A673 (cell line): ENCODE measurements at regions not wholly inside any gene's neighbourhood (a gene's known extent, or its start where the extent isn't known, plus 50 kb on each side); places are given as distances from the start of the nearest gene placed in this dataset.

ENCODE experiments used
- BruUV-seq: library from RNA; stranded (reverse); fragments of 400-500 nt; replicated peaks from 2 replicates; lab custom pipeline; 2021; lab: Mats Ljungman, UMichigan
- CTCF ChIA-PET: fragments of 300-600 bp; sonication (Branson Sonifier 250); formaldehyde crosslinking; loops from one replicate; lab custom pipeline; 2022; ENCODE audit warnings: antibody characterized with exemption; lab: Charles Lee
- POLR2A ChIA-PET: fragments of 300-600 bp; sonication (Branson Sonifier 250); formaldehyde crosslinking; loops from one replicate; lab custom pipeline; 2022; ENCODE audit warnings: antibody characterized with exemption; ENCODE audit not compliant: low non-redundant PET; lab: Charles Lee
- DNase-seq: peaks from one replicate; pipeline ENCODE4 v3.0.0-alpha.2; 2015; ENCODE audit warnings: low spot score
- H3K27ac ChIP-seq: fragments of 200-600 bp; sonication (generic); 2 replicates; pipeline ENCODE4 v1.5.1; 2016; ENCODE audit warnings: mixed run types, low read depth, mild to moderate bottlenecking, mixed read lengths, antibody characterized with exemption, low read length; ENCODE audit not compliant: poor library complexity, severe bottlenecking
- H3K27me3 ChIP-seq: fragments of 200-600 bp; sonication (generic); replicated peaks from 2 replicates; pipeline ENCODE4 v1.6.1; 2017; ENCODE audit warnings: mixed run types, low read depth, mild to moderate bottlenecking, mixed read lengths, antibody characterized with exemption, low read length; ENCODE audit not compliant: insufficient read depth, poor library complexity
- H3K36me3 ChIP-seq: fragments of 200-600 bp; sonication (generic); 2 replicates; pipeline ENCODE4 v1.6.1; 2016; ENCODE audit warnings: mixed run types, mild to moderate bottlenecking, mixed read lengths, antibody characterized with exemption, low read length; ENCODE audit not compliant: insufficient read depth, poor library complexity, severe bottlenecking
- H3K4me1 ChIP-seq: fragments of 200-600 bp; sonication (generic); 2 replicates; pipeline ENCODE4 v1.6.1; 2017; ENCODE audit warnings: mixed run types, mild to moderate bottlenecking, mixed read lengths, antibody characterized with exemption, low read length; ENCODE audit not compliant: insufficient read depth, poor library complexity, severe bottlenecking
- H3K4me3 ChIP-seq: fragments of 200-600 bp; sonication (generic); 2 replicates; pipeline ENCODE4 v1.5.1; 2016; ENCODE audit warnings: low read depth, mixed run types, mild to moderate bottlenecking, mixed read lengths, low read length; ENCODE audit not compliant: poor library complexity, severe bottlenecking
- H3K9me3 ChIP-seq: fragments of 200-600 bp; sonication (generic); 2 replicates; pipeline ENCODE4 v1.6.1; 2016; ENCODE audit warnings: mixed run types, low read depth, mild to moderate bottlenecking, mixed read lengths, antibody characterized with exemption, low read length; ENCODE audit not compliant: poor library complexity, severe bottlenecking
- EZH2 ChIP-seq: fragments of 200-600 bp; sonication (generic); IDR thresholded peaks from 2 replicates; pipeline ENCODE4 v1.6.1; 2017; ENCODE audit warnings: borderline replicate concordance, low read depth, mild to moderate bottlenecking, mixed read lengths, antibody characterized with exemption, low read length; ENCODE audit not compliant: poor library complexity, severe bottlenecking
- intact Hi-C: fragments of 100-400 bp; cut with micrococcal nuclease; formaldehyde crosslinking; loops from one replicate; pipeline ENCODE4 v1.10.0; 2022; ENCODE audit not compliant: unreplicated experiment
- TF ChIP-seq, protein P1 (sequence below): fragments of 300-800, 200-600 bp; sonication (generic); conservative IDR thresholded peaks from 2 replicates; pipeline ENCODE4 v1.5.1; 2017; ENCODE audit warnings: low read depth, mild to moderate bottlenecking, antibody characterized with exemption, low read length, moderate library complexity, mixed read lengths

DNA sequence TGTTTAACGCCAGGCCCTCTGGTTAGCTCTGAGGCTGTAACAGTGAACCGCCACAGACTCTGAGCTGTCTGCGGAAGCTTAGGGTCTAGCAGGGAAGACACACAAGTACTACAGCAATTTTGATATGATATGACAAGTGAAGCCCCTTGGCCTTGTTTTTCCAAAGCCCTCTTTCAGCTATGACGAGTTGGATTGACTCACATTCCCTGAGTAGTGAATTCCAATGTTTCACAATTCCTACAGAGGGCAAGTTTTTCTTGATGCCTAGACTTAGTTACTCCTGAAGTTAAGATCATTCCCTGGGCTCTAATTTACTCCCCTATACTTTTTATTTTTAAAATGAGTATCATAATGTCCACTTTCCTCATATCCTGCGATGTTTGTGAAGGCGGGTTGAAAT lies 53.3 kb upstream of the CISTR start:
- POLR2A ChIA-PET = no interaction called here

DNA sequence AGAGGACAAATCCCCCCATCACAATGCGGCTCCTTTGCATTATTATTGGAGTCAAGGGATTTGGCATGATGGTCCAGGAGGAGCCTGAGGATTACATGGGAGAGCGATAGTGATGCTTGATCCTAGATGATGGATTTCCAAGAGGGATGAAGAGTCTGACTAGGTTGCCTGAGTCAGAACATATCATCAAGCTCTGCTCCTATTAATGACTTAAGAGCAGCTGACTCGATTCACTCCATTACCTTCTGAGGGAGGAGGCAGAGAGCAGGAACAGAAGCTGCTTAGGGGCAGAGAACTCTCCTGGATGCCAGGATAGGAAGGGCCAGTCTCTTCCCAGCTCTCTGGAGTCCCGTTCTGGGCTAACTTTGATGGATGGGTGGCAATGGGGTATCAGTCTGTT lies 54.0 kb upstream of the CISTR start:
- Histone ChIP-seq H3K4me3 (no peak overlapping the region), H3K27me3 (peaks cover 7% of the 10 kb centered on the region), H3K4me1 (no peaks in the 10 kb centered on the region), H3K9me3 (no peaks in the 10 kb centered on the region), H3K36me3 (no peaks in the 10 kb centered on the region), H3K27ac (no peak overlapping the region)
- no peak for DNase-seq
- CTCF ChIA-PET = no interaction called here
- no TSS peak for BruUV-seq
- intact Hi-C loops = no loop called here
- POLR2A ChIA-PET = no interaction called here
- no peak for TF ChIP-seq EZH2
- TF ChIP-seq, protein P1, sequence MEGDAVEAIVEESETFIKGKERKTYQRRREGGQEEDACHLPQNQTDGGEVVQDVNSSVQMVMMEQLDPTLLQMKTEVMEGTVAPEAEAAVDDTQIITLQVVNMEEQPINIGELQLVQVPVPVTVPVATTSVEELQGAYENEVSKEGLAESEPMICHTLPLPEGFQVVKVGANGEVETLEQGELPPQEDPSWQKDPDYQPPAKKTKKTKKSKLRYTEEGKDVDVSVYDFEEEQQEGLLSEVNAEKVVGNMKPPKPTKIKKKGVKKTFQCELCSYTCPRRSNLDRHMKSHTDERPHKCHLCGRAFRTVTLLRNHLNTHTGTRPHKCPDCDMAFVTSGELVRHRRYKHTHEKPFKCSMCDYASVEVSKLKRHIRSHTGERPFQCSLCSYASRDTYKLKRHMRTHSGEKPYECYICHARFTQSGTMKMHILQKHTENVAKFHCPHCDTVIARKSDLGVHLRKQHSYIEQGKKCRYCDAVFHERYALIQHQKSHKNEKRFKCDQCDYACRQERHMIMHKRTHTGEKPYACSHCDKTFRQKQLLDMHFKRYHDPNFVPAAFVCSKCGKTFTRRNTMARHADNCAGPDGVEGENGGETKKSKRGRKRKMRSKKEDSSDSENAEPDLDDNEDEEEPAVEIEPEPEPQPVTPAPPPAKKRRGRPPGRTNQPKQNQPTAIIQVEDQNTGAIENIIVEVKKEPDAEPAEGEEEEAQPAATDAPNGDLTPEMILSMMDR = no peak

More for the DNA sequence above, 53.3 kb upstream of the CISTR start:
- H3K27me3 ChIP-seq = peaks cover 1% of the 10 kb centered on the region
- intact Hi-C loops = no loop called here
- no TSS peak for BruUV-seq
- no peaks in the 10 kb centered on the region for H3K4me1 ChIP-seq
- H3K36me3 ChIP-seq = no peaks in the 10 kb centered on the region
- H3K27ac ChIP-seq = no peak overlapping the region
- DNase-seq = no peak
- H3K9me3 ChIP-seq = no peaks in the 10 kb centered on the region
- CTCF ChIA-PET = no interaction called here
- TF ChIP-seq, protein P1 = no peak
- no peak for TF ChIP-seq EZH2
- H3K4me3 ChIP-seq = no peak overlapping the region

DNA sequence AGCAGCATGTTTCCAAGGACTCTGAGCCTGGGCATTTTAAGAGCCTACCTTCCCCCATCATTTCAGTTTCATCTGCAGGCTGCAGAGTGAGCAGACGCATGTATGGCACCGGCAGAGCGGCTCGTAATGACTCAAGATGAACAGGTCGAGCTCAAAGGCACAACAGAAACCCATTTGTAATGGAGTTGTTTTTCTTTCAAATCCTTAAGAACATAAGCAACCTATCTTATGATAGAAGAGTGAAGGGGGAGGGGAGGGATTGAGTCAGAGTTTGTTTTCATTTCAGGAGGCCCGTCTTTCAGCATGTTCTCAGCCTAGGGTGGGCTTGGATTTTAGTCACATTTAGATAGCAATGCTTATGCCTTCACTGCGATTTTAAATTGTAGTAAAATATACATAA lies 54.9 kb upstream of the CISTR start:
- POLR2A ChIA-PET = no interaction called here
- intact Hi-C loops = no loop called here

More for the DNA sequence above, 54.9 kb upstream of the CISTR start:
- Histone ChIP-seq H3K27me3 (peaks cover 9% of the 10 kb centered on the region), H3K36me3 (no peaks in the 10 kb centered on the region), H3K4me1 (no peaks in the 10 kb centered on the region), H3K9me3 (no peaks in the 10 kb centered on the region), H3K27ac (no peak overlapping the region), H3K4me3 (no peak overlapping the region)
- TF ChIP-seq EZH2 = no peak
- TF ChIP-seq, protein P1 = no peak
- no peak for DNase-seq
- CTCF ChIA-PET = no interaction called here
- no TSS peak for BruUV-seq
